Right cardiac atrium (tissue), 5 donors: ENCODE measurements at regions not wholly inside any gene's neighbourhood (a gene's known extent, or its start where the extent isn't known, plus 50 kb on each side); places are given as distances from the start of the nearest gene placed in this dataset.
A peak's percentile ranks its signal among the peaks of the same experiment; 100 is the strongest.

Source experiments
- ATAC-seq, 2 donors: fragments of 200-7000 bp; cut with Tn5 transposase; one replicate each; pipeline versions ENCODE4 v1.8.0 to v1.9.1; 2020; ENCODE audit warnings: moderate library complexity in 2 of 2, mild to moderate bottlenecking in 1 of 2
- DNase-seq, 3 donors: peaks; one replicate each; pipeline ENCODE4 v3.0.0-alpha.2; 2020
- H3K27ac ChIP-seq: one replicate; pipeline ENCODE4 v1.5.1; 2013; ENCODE audit warnings: mild to moderate bottlenecking, low read length, control low read depth, moderate library complexity
- H3K27me3 ChIP-seq: one replicate; pipeline ENCODE4 v1.6.1; 2013; ENCODE audit not compliant: control insufficient read depth, insufficient read depth
- H3K4me1 ChIP-seq: one replicate; pipeline ENCODE4 v1.6.1; 2013; ENCODE audit warnings: low read length; ENCODE audit not compliant: control insufficient read depth, insufficient read depth
- H3K4me3 ChIP-seq: one replicate; pipeline ENCODE4 v1.5.1; 2013; ENCODE audit warnings: low read length, control low read depth
- H3K9me3 ChIP-seq: one replicate; pipeline ENCODE4 v1.6.1; 2013; ENCODE audit warnings: low read length; ENCODE audit not compliant: control insufficient read depth
- WGBS: extraction: QIAGEN DNeasy Blood & Tissue Kit; methylation state at CpG from one replicate; pipeline ENCODE4 v1.1.7; 2013; 5-methylcytosine and 5-hydroxymethylcytosine counted together
- intact Hi-C, 4 donors: fragments of 100-400 bp; cut with DNase I; formaldehyde crosslinking; loops; one replicate each; pipeline versions ENCODE4 v1.11.0 to v1.14.0; 2022 to 2023
- donor health status: healthy with polysubstance abuse.
- donor health status: DM: no; HTN: yes; CAD: no.
- donor health status: DM: no; HTN: no; CAD: no.
- donor health status: DM: no; HTN: yes; CAD: no; lungs with severe emphysema.
- donor health status: DM: yes; HTN: yes; CAD: no.

- Histone ChIP-seq H3K27ac (no peak overlapping the region), H3K4me3 (no peak overlapping the region), H3K4me1 (no peaks in the 10 kb centered on the region), H3K9me3 (peaks cover 2% of the 10 kb centered on the region), H3K27me3 (no peaks in the 10 kb centered on the region)
- WGBS = 74% methylated on average over 7 of the region's 7 CpGs
- intact Hi-C loops = no loop called here
- ATAC-seq = no peak
- no peak for DNase-seq
Measured at GRCh38 chr5:3957658-3958057, 362.0 kb downstream of the IRX1 start.

- Histone ChIP-seq H3K4me3 (no peak overlapping the region), H3K27me3 (no peaks in the 10 kb centered on the region), H3K27ac (no peak overlapping the region), H3K9me3 (no peaks in the 10 kb centered on the region), H3K4me1 (no peaks in the 10 kb centered on the region)
- no peak for ATAC-seq
- 87% methylated on average over 6 of the region's 6 CpGs for WGBS
- intact Hi-C loops = no loop called here
- DNase-seq = no peak
Measured at GRCh38 chr5:3958389-3958788, 362.8 kb downstream of the IRX1 start.

GRCh38 chr5:3962113-3962512 is 366.5 kb downstream of the IRX1 start:
- intact Hi-C loops = no loop called here
- 88% methylated on average over 19 of the region's 19 CpGs for WGBS
- DNase-seq (no peak), ATAC-seq (no peak)
- Histone ChIP-seq H3K27me3 (no peaks in the 10 kb centered on the region), H3K9me3 (no peaks in the 10 kb centered on the region), H3K4me1 (no peaks in the 10 kb centered on the region), H3K27ac (no peak overlapping the region), H3K4me3 (no peak overlapping the region)

- intact Hi-C loops = no loop called here
- 90% methylated on average over 1 of the region's 1 CpG for WGBS
- Histone ChIP-seq H3K4me3 (no peak overlapping the region), H3K27ac (no peak overlapping the region), H3K4me1 (no peaks in the 10 kb centered on the region), H3K9me3 (peaks cover 2% of the 10 kb centered on the region), H3K27me3 (no peaks in the 10 kb centered on the region)
- no peak for DNase-seq
- no peak for ATAC-seq
Measured at GRCh38 chr5:3963652-3964051, 368.0 kb downstream of the IRX1 start.

GRCh38 chr5:3980156-3980555 is 384.5 kb downstream of the IRX1 start:
- WGBS = 63% methylated on average over 6 of the region's 6 CpGs
- no peak overlapping the region for H3K27ac ChIP-seq
- intact Hi-C loops = no loop called here
- H3K4me1 ChIP-seq = no peaks in the 10 kb centered on the region
- H3K27me3 ChIP-seq = no peaks in the 10 kb centered on the region
- peaks cover 2% of the 10 kb centered on the region for H3K9me3 ChIP-seq
- DNase-seq = no peak
- ATAC-seq = no peak
- no peak overlapping the region for H3K4me3 ChIP-seq

GRCh38 chr5:3987867-3988266 is 392.2 kb downstream of the IRX1 start:
- ATAC-seq = no peak
- Histone ChIP-seq H3K27me3 (no peaks in the 10 kb centered on the region), H3K27ac (no peak overlapping the region), H3K4me1 (no peaks in the 10 kb centered on the region), H3K4me3 (no peak overlapping the region), H3K9me3 (no peaks in the 10 kb centered on the region)
- WGBS = 88% methylated on average over 4 of the region's 4 CpGs
- intact Hi-C loops = no loop called here
- DNase-seq = no peak

GRCh38 chr5:3993856-3994473 is 398.3 kb downstream of the IRX1 start:
- H3K27ac ChIP-seq = peak overlapping the region; percentile 15
- 44% methylated on average over 14 of the region's 14 CpGs for WGBS
- peaks cover 4% of the 10 kb centered on the region for H3K4me1 ChIP-seq
- ATAC-seq (peak; percentile 85 to 87), DNase-seq (peak; percentile 63 to 84 (median 73))
- no peaks in the 10 kb centered on the region for H3K27me3 ChIP-seq
- no peak overlapping the region for H3K4me3 ChIP-seq
- intact Hi-C loops = no loop called here
- H3K9me3 ChIP-seq = no peaks in the 10 kb centered on the region

- no peaks in the 10 kb centered on the region for H3K9me3 ChIP-seq
- intact Hi-C loops = no loop called here
- H3K4me3 ChIP-seq = no peak overlapping the region
- DNase-seq (peak in 1 of 3 donors; percentile 41), ATAC-seq (peak; percentile 76 to 86)
- H3K4me1 ChIP-seq = peaks cover 4% of the 10 kb centered on the region
- H3K27me3 ChIP-seq = no peaks in the 10 kb centered on the region
- no peak overlapping the region for H3K27ac ChIP-seq
Measured at GRCh38 chr5:3994628-3995027, 399.0 kb downstream of the IRX1 start.

- 35% methylated on average over 8 of the region's 8 CpGs for WGBS
Measured at GRCh38 chr5:3995954-3996619, 400.5 kb downstream of the IRX1 start.

GRCh38 chr5:3996707-3997336 is 401.2 kb downstream of the IRX1 start:
- Histone ChIP-seq H3K27ac (no peak overlapping the region), H3K4me3 (no peak overlapping the region), H3K27me3 (no peaks in the 10 kb centered on the region), H3K9me3 (no peaks in the 10 kb centered on the region), H3K4me1 (peaks cover 4% of the 10 kb centered on the region)
- ATAC-seq (no peak), DNase-seq (peak in 1 of 3 donors; percentile 55)
- intact Hi-C loops = no loop called here
- 58% methylated on average over 11 of the region's 11 CpGs for WGBS

More at GRCh38 chr5:3995954-3996619, 400.5 kb downstream of the IRX1 start:
- DNase-seq (peak in 1 of 3 donors; percentile 42), ATAC-seq (no peak)
- no peaks in the 10 kb centered on the region for H3K27me3 ChIP-seq
- intact Hi-C loops = no loop called here
- no peak overlapping the region for H3K4me3 ChIP-seq
- no peak overlapping the region for H3K27ac ChIP-seq
- peaks cover 4% of the 10 kb centered on the region for H3K4me1 ChIP-seq
- no peaks in the 10 kb centered on the region for H3K9me3 ChIP-seq

GRCh38 chr5:3997670-3998069 is 402.0 kb downstream of the IRX1 start:
- Histone ChIP-seq H3K9me3 (no peaks in the 10 kb centered on the region), H3K4me1 (peaks cover 4% of the 10 kb centered on the region), H3K27ac (no peak overlapping the region), H3K4me3 (no peak overlapping the region), H3K27me3 (no peaks in the 10 kb centered on the region)
- intact Hi-C loops = no loop called here
- no peak for ATAC-seq
- 94% methylated on average over 4 of the region's 4 CpGs for WGBS
- DNase-seq = no peak
